ENCODE measurements at regions not wholly inside any gene's neighbourhood (a gene's known extent, or its start where the extent isn't known, plus 50 kb on each side); places are given as distances from the start of the nearest gene placed in this dataset.

DNA sequence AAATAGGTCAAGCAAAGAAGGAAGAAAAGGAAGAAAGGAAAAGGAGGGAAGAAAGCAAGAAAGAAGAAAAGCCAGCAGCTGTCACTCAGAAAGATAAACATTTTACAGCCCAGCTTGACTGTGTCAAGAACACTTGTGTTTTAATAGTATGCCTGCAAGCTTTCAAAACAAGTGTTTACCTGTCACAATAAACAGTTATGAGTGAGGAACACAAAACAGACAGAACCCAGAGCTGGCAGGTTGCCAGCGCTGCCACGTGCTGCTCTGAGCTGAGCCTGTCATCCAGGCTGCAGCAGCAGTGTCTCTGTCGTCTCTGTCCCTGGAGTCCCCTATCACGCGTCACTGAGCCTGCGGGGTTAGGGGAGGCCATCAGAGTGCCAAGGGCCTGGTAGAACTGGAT lies 827.6 kb upstream of the AUTS2 start:
- TF ChIP-seq EZH2 (IDR thresholded peaks at IDR 0.05; ENCODE audit: insufficient read depth, poor library complexity, severe bottlenecking) = no peak
- TF ChIP-seq EZH2phosphoT487 (IDR thresholded peaks at IDR 0.05; ENCODE audit: insufficient read depth, low read depth) = no peak

Data from GM23248 (cell line).